ENCODE measurements at regions not wholly inside any gene's neighbourhood (a gene's known extent, or its start where the extent isn't known, plus 50 kb on each side); places are given as distances from the start of the nearest gene placed in this dataset.
"Not testable (repeated sequence)": the region's sequence is repeated elsewhere in the genome, so short reads cannot be mapped to it uniquely, and the experiment has no call there.

DNA sequence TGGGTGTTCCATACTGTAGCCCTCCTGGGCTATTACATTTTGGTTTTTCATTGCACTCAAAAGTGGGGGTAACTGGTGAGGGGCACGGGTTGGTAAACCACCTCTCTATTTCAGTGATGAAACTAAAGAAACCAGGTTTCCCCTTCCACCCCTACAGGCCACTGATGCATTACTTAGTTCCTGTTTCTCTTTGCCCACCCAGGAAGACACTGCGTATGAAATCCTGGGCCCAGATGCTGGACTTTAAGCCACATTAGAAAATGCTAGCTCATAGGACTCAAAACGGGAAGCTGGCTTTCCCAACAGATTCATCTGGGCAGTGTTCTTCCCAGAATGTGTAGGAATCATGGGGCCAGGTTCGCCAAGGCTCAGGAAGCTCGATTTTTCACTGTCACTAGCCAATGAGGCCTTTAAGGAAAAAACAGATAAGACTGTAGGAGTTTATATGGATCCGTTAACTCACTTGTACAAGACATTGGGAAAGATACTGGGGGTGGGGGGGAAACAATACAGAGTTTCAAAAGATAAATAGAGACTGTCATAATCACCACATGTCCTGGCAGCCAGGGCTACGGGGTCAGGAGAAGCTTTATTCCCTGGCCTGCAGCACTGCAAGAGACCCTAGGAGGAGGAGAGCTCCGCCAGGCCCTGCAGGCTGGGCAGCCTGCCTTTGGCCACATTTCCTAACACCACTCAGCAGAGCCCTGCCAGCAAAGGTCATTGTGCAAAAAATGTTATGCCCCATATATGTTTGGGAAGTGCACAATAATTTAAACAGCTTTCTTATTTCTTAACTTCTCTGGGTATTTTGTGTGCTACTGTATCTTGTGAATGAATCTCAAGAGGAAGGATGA lies 228.5 kb upstream of the PLGLB2 start:
- H3K9me3 Mint-ChIP-seq; H3K4me3 Mint-ChIP-seq; intact Hi-C loops (cut with micrococcal nuclease); DNase-seq (ENCODE audit: low spot score); H3K27me3 Mint-ChIP-seq (ENCODE audit: insufficient read depth): not testable (repeated sequence)
- Mint-ChIP-seq H3K36me3 (ENCODE audit: low read depth) (peaks cover 26% of the 10 kb centered on the region), H3K4me1 (ENCODE audit: low read depth) (peaks cover 22% of the 10 kb centered on the region), H3K27ac (peak overlapping the region; percentile 23)

DNA sequence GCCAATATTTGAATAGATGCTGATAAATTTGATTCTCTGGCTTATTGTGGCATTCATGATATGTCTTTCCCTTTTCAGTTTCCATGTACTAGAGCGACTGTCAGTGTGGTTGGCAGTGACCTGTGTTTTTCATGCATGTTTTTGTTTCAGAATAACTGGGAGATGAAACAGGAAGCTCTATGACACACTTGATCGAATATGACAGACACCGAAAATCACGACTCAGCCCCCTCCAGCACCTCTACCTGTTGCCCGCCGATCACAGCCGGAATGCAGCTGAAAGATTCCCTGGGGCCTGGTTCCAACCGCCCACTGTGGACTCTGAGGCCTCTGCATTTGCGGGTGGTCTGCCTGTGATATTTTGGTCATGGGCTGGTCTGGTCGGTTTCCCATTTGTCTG lies 226.8 kb upstream of the PLGLB2 start:
- H3K9me3 Mint-ChIP-seq; DNase-seq (ENCODE audit: low spot score); intact Hi-C loops (cut with micrococcal nuclease); H3K4me3 Mint-ChIP-seq; H3K27me3 Mint-ChIP-seq (ENCODE audit: insufficient read depth): not testable (repeated sequence)
- peak overlapping the region; percentile 79 for H3K27ac Mint-ChIP-seq
- H3K36me3 Mint-ChIP-seq (ENCODE audit: low read depth) = peaks cover 23% of the 10 kb centered on the region
- peaks cover 15% of the 10 kb centered on the region for H3K4me1 Mint-ChIP-seq (ENCODE audit: low read depth)

DNA sequence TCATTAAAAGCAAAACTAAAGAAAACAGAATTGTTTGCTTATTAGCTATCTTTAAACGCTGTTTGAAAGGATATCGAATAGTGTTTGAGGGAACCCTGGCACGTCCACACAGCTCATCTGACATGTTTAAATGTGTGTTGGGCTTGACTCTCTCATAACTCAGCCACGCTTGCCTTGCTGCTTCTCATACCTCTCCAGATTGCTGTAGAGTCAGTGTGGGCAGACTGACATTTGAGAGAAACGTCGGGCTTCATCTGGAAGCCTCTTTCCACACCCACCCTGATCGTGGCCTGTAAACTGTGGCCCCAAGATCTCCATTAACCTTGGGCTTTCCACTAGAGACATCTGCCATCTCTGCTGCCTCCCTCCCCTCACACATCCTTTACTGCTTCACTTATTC lies 226.4 kb upstream of the PLGLB2 start:
- DNase-seq (ENCODE audit: low spot score); H3K4me3 Mint-ChIP-seq; H3K27me3 Mint-ChIP-seq (ENCODE audit: insufficient read depth); intact Hi-C loops (cut with micrococcal nuclease); H3K9me3 Mint-ChIP-seq: not testable (repeated sequence)
- Mint-ChIP-seq H3K27ac (peak overlapping the region; percentile 79), H3K4me1 (ENCODE audit: low read depth) (peaks cover 15% of the 10 kb centered on the region), H3K36me3 (ENCODE audit: low read depth) (peaks cover 23% of the 10 kb centered on the region)

DNA sequence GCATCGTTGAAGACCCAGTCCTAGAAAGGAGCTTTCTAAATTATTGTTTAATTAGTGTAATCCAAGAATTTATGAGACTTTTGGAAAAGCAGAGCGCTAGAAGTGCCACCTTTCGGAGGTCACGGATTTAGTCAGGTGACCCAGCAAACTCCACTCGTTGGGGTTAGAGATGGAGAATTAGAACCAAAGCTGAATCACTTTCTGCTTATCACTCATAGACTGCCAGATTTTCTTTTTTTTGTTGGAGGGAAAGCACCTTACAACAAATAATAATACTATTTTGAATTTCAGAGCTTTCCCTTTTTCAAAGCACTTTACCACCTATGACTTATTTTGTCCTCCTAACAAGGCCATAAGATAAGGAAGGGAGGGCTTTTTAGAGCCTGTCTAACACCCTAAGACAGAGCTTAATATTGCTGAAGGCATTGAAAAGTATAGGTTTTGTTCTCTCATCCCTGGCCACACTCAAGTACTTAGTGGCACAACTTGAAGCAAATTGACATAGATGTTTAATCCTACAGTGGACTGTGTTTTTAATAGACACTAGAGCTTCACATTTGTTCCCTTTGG lies 223.2 kb upstream of the PLGLB2 start:
- H3K27me3 Mint-ChIP-seq (ENCODE audit: insufficient read depth); H3K4me3 Mint-ChIP-seq; DNase-seq (ENCODE audit: low spot score); H3K9me3 Mint-ChIP-seq; intact Hi-C loops (cut with micrococcal nuclease); H3K4me1 Mint-ChIP-seq (ENCODE audit: low read depth): not testable (repeated sequence)
- peaks cover 19% of the 10 kb centered on the region for H3K36me3 Mint-ChIP-seq (ENCODE audit: low read depth)
- H3K27ac Mint-ChIP-seq = peak overlapping the region; percentile 68

DNA sequence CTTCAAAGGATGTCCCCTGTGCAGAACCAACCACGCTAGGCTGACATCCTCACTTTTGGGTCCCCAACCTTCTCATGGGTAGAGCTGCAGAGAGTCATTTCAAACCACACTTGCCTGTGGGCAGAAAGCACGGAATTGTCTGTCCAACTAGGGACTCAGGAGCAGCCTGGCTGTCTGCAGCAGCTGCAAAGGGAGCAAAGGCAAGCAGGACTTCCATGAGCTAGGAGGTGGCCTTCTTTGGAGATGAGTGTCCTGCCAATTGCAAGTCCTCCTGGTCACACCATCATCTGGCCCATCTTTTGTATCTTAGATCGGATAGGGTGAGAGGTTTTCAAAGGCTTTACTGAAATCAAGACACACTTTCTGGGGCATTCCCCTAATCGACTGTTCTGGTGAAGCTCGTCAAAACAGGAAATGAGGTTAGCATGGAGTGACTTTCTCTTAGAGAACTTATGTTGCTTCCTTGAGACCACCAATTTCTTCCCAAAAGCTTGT lies 222.3 kb upstream of the PLGLB2 start:
- peaks cover 19% of the 10 kb centered on the region for H3K36me3 Mint-ChIP-seq (ENCODE audit: low read depth)
- DNase-seq (ENCODE audit: low spot score); H3K27me3 Mint-ChIP-seq (ENCODE audit: insufficient read depth); H3K27ac Mint-ChIP-seq; H3K4me3 Mint-ChIP-seq; intact Hi-C loops (cut with micrococcal nuclease); H3K9me3 Mint-ChIP-seq; H3K4me1 Mint-ChIP-seq (ENCODE audit: low read depth): not testable (repeated sequence)

DNA sequence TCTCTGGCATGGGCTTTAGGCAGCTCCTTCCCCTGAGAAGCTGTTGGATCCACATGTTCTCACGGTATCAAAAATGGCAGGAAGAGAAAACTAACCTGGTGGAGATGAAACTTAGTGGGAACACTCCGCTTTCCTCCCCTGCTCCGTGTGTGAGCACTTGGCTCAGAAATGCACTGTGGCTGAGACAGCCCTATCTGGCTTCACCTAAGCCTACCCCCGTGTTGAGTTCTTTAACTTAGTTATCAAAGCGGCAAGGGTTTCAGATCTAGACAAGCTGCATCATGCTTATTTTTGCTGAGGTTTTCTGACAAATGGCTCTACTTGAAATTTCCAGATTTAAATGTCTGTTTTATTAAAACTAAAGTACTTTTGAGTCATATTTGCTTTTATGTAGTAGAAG lies 221.6 kb upstream of the PLGLB2 start:
- H3K4me1 Mint-ChIP-seq (ENCODE audit: low read depth); H3K4me3 Mint-ChIP-seq; H3K9me3 Mint-ChIP-seq; H3K27me3 Mint-ChIP-seq (ENCODE audit: insufficient read depth); DNase-seq (ENCODE audit: low spot score); intact Hi-C loops (cut with micrococcal nuclease); H3K27ac Mint-ChIP-seq: not testable (repeated sequence)
- peaks cover 16% of the 10 kb centered on the region for H3K36me3 Mint-ChIP-seq (ENCODE audit: low read depth)

DNA sequence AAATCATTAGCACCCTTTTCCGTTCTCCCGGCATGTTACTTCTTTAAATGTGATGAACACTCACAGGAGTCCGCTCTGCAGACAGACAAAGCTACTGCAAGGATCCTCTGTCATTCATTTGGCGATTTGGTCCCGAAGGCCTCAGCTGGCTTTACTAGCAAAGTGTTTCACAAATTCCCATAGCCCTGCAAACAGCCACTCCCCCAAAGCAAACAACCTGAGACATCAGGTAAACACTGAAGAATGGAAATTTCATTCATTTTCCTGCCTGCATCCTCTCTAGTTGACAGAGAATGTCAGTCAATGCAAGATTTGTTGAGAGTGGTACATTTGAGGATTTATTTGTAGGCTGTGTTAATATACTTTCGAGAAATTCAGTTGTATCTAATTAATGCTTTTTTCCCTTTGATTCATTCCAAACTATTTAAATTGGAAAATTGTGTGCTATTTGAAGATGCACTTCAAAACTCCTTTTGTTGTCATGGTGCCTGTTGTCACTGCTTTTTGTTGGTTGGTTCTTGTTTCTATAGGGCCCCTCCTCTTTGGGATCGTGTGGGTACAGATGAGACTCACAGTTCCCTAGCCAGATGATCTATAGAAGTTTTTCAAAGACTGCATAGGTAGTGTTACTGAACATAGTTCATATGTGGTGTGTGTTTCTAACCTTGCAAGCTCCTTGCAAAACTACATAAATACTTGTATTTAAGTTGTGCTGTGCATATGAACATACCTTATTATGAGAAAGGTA lies 215.7 kb upstream of the PLGLB2 start:
- DNase-seq (ENCODE audit: low spot score); intact Hi-C loops (cut with micrococcal nuclease); H3K4me1 Mint-ChIP-seq (ENCODE audit: low read depth); H3K27me3 Mint-ChIP-seq (ENCODE audit: insufficient read depth); H3K9me3 Mint-ChIP-seq; H3K4me3 Mint-ChIP-seq; H3K36me3 Mint-ChIP-seq (ENCODE audit: low read depth): not testable (repeated sequence)
- H3K27ac Mint-ChIP-seq = peak overlapping the region; percentile 66

DNA sequence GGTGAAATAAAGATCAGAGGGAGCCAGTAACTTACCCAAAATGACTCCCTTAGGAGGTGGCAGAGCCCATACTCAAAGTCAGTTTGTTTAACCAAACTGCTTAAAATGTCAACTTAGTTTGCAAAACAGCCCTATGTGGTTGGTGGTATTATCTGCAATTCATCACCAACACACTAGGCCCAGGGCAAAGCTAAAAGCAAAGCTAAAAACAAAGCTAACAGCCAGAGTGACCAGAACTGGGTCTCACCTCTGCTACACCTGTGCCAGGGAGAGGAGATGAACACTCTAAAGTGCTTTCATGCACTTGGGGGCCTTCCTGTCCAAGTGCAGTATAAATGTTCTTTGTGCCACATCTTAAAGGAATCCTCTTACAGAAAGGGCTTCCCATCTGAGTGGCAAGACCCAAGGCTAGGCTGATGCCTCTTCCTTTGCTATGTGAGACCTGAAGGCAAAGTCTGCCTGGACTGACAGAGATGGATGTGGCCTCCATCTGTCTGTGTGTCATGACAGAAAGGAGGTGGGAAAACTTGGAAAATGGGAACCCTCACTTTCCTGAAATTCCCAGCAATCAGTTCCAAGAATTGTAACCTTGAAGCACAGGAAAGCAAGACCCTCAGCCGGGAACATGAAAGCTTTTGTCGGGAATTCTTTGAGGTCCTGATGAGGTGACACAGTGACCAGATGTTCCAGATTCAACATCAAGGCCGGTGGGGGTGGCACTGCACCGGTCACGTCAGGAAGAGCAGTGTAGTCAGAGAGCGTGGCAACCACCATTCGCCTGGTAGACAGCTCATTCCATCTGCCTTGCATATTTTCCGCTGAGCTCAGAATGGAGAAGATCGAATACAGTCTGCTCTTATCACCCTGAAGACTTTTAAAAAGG lies 214.3 kb upstream of the PLGLB2 start:
- H3K4me1 Mint-ChIP-seq (ENCODE audit: low read depth) = peaks cover 10% of the 10 kb centered on the region

DNA sequence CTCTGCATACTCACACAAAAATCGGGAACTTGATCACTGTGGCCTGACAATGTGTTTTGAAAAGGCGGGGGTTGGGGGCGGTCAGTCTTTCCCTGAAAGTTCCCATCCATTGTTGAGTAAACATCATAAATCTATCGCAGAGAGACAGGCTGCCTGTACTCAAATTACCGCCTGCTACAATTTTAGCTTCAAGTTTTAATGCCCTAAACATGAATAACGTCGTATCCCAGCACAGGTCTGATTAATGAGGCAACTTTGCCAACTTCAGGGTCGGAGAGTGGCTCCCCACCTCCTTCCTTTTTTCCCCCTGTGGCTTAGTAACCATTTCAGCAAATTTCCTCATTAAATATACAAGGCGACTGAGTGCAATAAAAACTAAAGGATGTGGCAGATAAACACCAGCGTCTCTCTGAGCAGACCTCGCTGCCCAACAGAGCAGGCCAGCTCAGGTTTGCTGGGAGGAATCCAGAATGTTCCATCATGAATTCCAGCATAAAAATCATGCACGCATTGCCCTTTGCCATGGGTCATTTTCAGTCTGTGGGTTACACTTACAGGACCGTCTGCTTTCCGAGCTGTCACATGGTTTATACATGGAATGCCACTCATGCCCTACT lies 213.5 kb upstream of the PLGLB2 start:
- H3K4me3 Mint-ChIP-seq; H3K27ac Mint-ChIP-seq; DNase-seq (ENCODE audit: low spot score); H3K36me3 Mint-ChIP-seq (ENCODE audit: low read depth); H3K9me3 Mint-ChIP-seq; intact Hi-C loops (cut with micrococcal nuclease); H3K27me3 Mint-ChIP-seq (ENCODE audit: insufficient read depth): not testable (repeated sequence)
- peaks cover 10% of the 10 kb centered on the region for H3K4me1 Mint-ChIP-seq (ENCODE audit: low read depth)

More for the DNA sequence above, 214.3 kb upstream of the PLGLB2 start:
- H3K4me3 Mint-ChIP-seq; H3K27me3 Mint-ChIP-seq (ENCODE audit: insufficient read depth); H3K9me3 Mint-ChIP-seq; H3K36me3 Mint-ChIP-seq (ENCODE audit: low read depth); DNase-seq (ENCODE audit: low spot score); intact Hi-C loops (cut with micrococcal nuclease): not testable (repeated sequence)
- H3K27ac Mint-ChIP-seq = peak overlapping the region; percentile 75

DNA sequence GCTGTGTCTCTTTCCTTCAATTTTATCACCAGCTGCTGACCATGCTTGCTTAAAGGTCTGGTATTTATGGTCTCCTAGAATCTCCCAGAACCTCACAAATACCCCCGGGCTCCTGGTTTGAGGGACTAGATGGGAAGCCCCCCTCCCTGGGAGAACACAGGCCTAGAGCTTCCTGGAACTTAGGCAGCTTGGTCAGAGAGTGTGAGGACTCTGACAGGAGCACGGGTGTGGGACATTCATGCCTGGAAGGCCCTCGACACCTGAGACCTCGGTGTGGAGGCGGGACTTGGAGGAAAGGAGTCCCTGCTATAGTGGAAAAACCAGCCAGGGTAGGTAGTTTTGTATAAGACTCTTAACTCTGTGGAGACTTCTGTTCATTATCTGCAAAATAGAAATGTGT lies 211.5 kb upstream of the PLGLB2 start:
- intact Hi-C loops (cut with micrococcal nuclease); H3K4me3 Mint-ChIP-seq; DNase-seq (ENCODE audit: low spot score); H3K27me3 Mint-ChIP-seq (ENCODE audit: insufficient read depth); H3K9me3 Mint-ChIP-seq; H3K36me3 Mint-ChIP-seq (ENCODE audit: low read depth): not testable (repeated sequence)
- H3K4me1 Mint-ChIP-seq (ENCODE audit: low read depth) = peaks cover 10% of the 10 kb centered on the region
- H3K27ac Mint-ChIP-seq = peak overlapping the region; percentile 71

DNA sequence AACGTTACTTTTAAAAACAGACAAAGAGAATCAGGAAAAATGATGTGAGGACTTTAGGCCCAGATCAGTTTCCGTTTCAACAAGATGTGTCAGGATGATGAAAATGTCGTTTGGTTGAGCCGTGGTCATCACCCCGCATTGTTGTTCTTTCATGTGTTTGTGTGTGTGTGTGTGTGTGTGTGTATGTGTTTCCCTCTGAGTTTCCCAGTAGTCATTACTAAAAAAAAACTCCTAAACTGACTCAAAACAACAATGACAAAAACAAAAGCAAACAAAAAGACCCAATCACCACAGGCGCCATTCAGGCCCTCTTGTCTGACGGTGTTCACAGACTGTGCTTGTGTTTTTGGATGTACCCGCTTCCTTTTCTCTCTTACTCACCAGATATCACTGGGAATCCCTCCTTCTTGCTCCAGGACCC lies 210.6 kb upstream of the PLGLB2 start:
- H3K9me3 Mint-ChIP-seq; H3K36me3 Mint-ChIP-seq (ENCODE audit: low read depth); intact Hi-C loops (cut with micrococcal nuclease); H3K4me1 Mint-ChIP-seq (ENCODE audit: low read depth); H3K27me3 Mint-ChIP-seq (ENCODE audit: insufficient read depth); DNase-seq (ENCODE audit: low spot score): not testable (repeated sequence)
- Mint-ChIP-seq H3K27ac (peak overlapping the region; percentile 98), H3K4me3 (peak overlapping the region; percentile 67)

DNA sequence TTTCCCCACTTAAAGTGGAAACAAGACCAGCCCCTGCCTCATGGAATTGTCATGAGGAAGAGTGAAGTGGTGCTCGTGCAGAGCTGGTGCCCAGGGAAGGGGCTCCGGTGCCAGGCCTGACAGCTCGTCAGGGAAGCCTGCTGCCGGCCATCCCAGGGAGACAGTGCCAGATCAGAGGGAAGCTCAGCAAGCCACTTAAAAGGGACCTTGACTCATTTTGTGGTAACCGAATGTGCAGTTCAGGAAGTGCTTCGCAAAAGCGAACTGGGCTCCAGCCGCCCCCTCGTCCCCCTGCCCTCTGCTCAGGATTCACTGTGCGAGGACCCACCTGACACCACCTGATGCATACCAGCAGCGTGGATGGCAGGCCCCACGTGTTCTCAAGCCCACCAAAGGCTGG lies 209.6 kb upstream of the PLGLB2 start:
- H3K9me3 Mint-ChIP-seq; H3K4me1 Mint-ChIP-seq (ENCODE audit: low read depth); H3K27ac Mint-ChIP-seq; H3K4me3 Mint-ChIP-seq; H3K36me3 Mint-ChIP-seq (ENCODE audit: low read depth); intact Hi-C loops (cut with micrococcal nuclease); DNase-seq (ENCODE audit: low spot score); H3K27me3 Mint-ChIP-seq (ENCODE audit: insufficient read depth): not testable (repeated sequence)

Data from activated T-helper 1 cell treated with anti-CD3 and anti-CD28 coated beads, Interleukin-12 subunit alpha, Interleukin-12 subunit beta, Interleukin-2, Interleukin-4 antibody, amounts not matched to agents 30 ng/mL and 10 ng/mL and 1 ng/mL, durations not matched to agents 14 hours and 24 hours and 36 hours (primary cell).